Keratinocyte (primary cell): ENCODE measurements at regions not wholly inside any gene's neighbourhood (a gene's known extent, or its start where the extent isn't known, plus 50 kb on each side); places are given as distances from the start of the nearest gene placed in this dataset.

Source experiments
- DNase-seq: peaks from one replicate; pipeline ENCODE4 v3.0.0-alpha.2; 2011; ENCODE audit warnings: low read depth, missing footprints, low spot score
- FAIRE-seq: peaks from 2 replicates; lab custom pipeline; 2011; peaks lifted over from hg19 to GRCh38; lab: Jason Lieb, UNC
- H2AFZ ChIP-seq: 2 replicates; pipeline ENCODE4 v1.6.0; 2012; ENCODE audit warnings: low read length, control low read depth, inconsistent platforms; ENCODE audit not compliant: control insufficient read depth
- H3K27ac ChIP-seq: 2 replicates; pipeline ENCODE4 v1.5.1; 2011; ENCODE audit warnings: low read length; ENCODE audit not compliant: control insufficient read depth, insufficient read depth
- H3K27me3 ChIP-seq: 3 replicates; pipeline ENCODE4 v1.6.0; 2011; ENCODE audit warnings: low read length; ENCODE audit not compliant: control insufficient read depth, insufficient read depth; ENCODE audit errors: extremely low read depth
- H3K36me3 ChIP-seq, 2 experiments: 2 replicates in 1 of 2; 3 replicates in 1 of 2; pipeline ENCODE4 v1.5.1; 2011; ENCODE audit warnings: low read length in 2 of 2, mild to moderate bottlenecking in 1 of 2; ENCODE audit not compliant: control insufficient read depth in 2 of 2, insufficient read depth in 2 of 2; ENCODE audit errors: extremely low read depth in 1 of 2
- H3K4me1 ChIP-seq: 3 replicates; pipeline ENCODE4 v1.5.1; 2011; ENCODE audit warnings: low read length; ENCODE audit not compliant: control insufficient read depth, insufficient read depth; ENCODE audit errors: extremely low read depth
- H3K4me2 ChIP-seq: 3 replicates; pipeline ENCODE4 v1.6.0; 2011; ENCODE audit warnings: low read depth, low read length; ENCODE audit not compliant: control insufficient read depth, insufficient read depth; ENCODE audit errors: extremely low read depth
- H3K4me3 ChIP-seq, 3 experiments: fragments of 200-600 bp in 1 of 3; sonication (generic) in 1 of 3; 2 replicates in 2 of 3; 3 replicates in 1 of 3; pipeline ENCODE4 v1.5.1; 2011 to 2016; ENCODE audit warnings: low read length in 3 of 3, mild to moderate bottlenecking in 3 of 3, control low read depth in 2 of 3, inconsistent platforms in 1 of 3, low read depth in 1 of 3, mixed read lengths in 1 of 3, mixed run types in 1 of 3, moderate library complexity in 1 of 3; ENCODE audit not compliant: control insufficient read depth in 2 of 3, insufficient read depth in 2 of 3; ENCODE audit errors: extremely low read depth in 1 of 3
- H3K79me2 ChIP-seq: 2 replicates; pipeline ENCODE4 v1.6.0; 2012; ENCODE audit warnings: low read length; ENCODE audit not compliant: control insufficient read depth, insufficient read depth
- H3K9ac ChIP-seq: 3 replicates; pipeline ENCODE4 v1.6.0; 2011; ENCODE audit warnings: low read length; ENCODE audit not compliant: control insufficient read depth, insufficient read depth; ENCODE audit errors: extremely low read depth
- H3K9me1 ChIP-seq: 3 replicates; pipeline ENCODE4 v1.6.0; 2011; ENCODE audit warnings: low read length; ENCODE audit not compliant: control insufficient read depth, insufficient read depth; ENCODE audit errors: extremely low read depth
- H3K9me3 ChIP-seq: 2 replicates; pipeline ENCODE4 v1.5.1; 2012; ENCODE audit warnings: low read depth, low read length; ENCODE audit not compliant: control insufficient read depth
- H4K20me1 ChIP-seq: 3 replicates; pipeline ENCODE4 v1.6.0; 2011; ENCODE audit warnings: low read length; ENCODE audit not compliant: control insufficient read depth, insufficient read depth; ENCODE audit errors: extremely low read depth
- CTCF ChIP-seq, 3 experiments: IDR thresholded peaks in 1 of 3; conservative IDR thresholded peaks in 1 of 3; optimal IDR thresholded peaks in 1 of 3; 2 replicates in 2 of 3; 3 replicates in 1 of 3; pipeline versions ENCODE3 to v1.5.1; 2011; ENCODE audit warnings: low read length in 3 of 3, mild to moderate bottlenecking in 3 of 3, moderate library complexity in 2 of 3, control low read depth in 1 of 3, inconsistent platforms in 1 of 3; ENCODE audit not compliant: insufficient read depth in 2 of 3; ENCODE audit errors: extremely low read depth in 1 of 3
- EZH2 ChIP-seq: IDR thresholded peaks from one replicate; pipeline ENCODE4 v1.6.1; 2012; ENCODE audit warnings: inconsistent platforms, mild to moderate bottlenecking, low read length, moderate library complexity
- dilution Hi-C: fragments of 300-500 bp; cut with MboI; formaldehyde crosslinking; loops from one replicate; pipeline ENCODE4 v1.7.0; 2020; ENCODE audit warnings: low sequenced_read_pairs; ENCODE audit not compliant: extremely low pct_ligation_motif_present

- DNase-seq = no peak
- no peak overlapping the region for H3K4me2 ChIP-seq
- H3K27ac ChIP-seq = no peak overlapping the region
Measured at GRCh38 chr7:46343802-46344201, 422.7 kb upstream of the IGFBP3 start.

GRCh38 chr7:46322937-46323336, 401.9 kb upstream of the IGFBP3 start:
- Histone ChIP-seq H3K9me1 (no peaks in the 10 kb centered on the region), H3K4me1 (no peaks in the 10 kb centered on the region), H3K9me3 (no peaks in the 10 kb centered on the region), H3K27ac (no peak overlapping the region), H3K79me2 (no peaks in the 10 kb centered on the region), H3K9ac (no peak overlapping the region), H3K36me3 (no peaks in the 10 kb centered on the region), H2AFZ (no peak overlapping the region), H3K4me3 (no peak overlapping the region), H4K20me1 (no peaks in the 10 kb centered on the region), H3K27me3 (no peaks in the 10 kb centered on the region), H3K4me2 (no peak overlapping the region)
- FAIRE-seq (no peak), DNase-seq (no peak)
- TF ChIP-seq EZH2 (no peak), CTCF (optimal IDR thresholded peaks at IDR 0.05 in 1 of 3, IDR thresholded peaks at IDR 0.05 in 1 of 3, conservative IDR thresholded peaks at IDR 0.05 in 1 of 3; ENCODE audit: extremely low read depth in 1 of 3, insufficient read depth in 2 of 3, low read length in 3 of 3) (no peak)
- dilution Hi-C loops = no loop called here

More at GRCh38 chr7:46343802-46344201, 422.7 kb upstream of the IGFBP3 start:
- no peaks in the 10 kb centered on the region for H3K36me3 ChIP-seq
- TF ChIP-seq CTCF (optimal IDR thresholded peaks at IDR 0.05 in 1 of 3, IDR thresholded peaks at IDR 0.05 in 1 of 3, conservative IDR thresholded peaks at IDR 0.05 in 1 of 3; ENCODE audit: extremely low read depth in 1 of 3, insufficient read depth in 2 of 3, low read length in 3 of 3) (no peak), EZH2 (no peak)
- no peak overlapping the region for H3K4me3 ChIP-seq
- H2AFZ ChIP-seq = no peak overlapping the region
- dilution Hi-C loops = no loop called here
- H3K9me1 ChIP-seq = no peaks in the 10 kb centered on the region
- H3K79me2 ChIP-seq = no peaks in the 10 kb centered on the region
- no peak for FAIRE-seq
- H3K4me1 ChIP-seq = no peaks in the 10 kb centered on the region
- H4K20me1 ChIP-seq = no peaks in the 10 kb centered on the region
- H3K27me3 ChIP-seq = no peaks in the 10 kb centered on the region
- no peak overlapping the region for H3K9ac ChIP-seq
- no peaks in the 10 kb centered on the region for H3K9me3 ChIP-seq
